HL-60 (cell line): ENCODE measurements at regions not wholly inside any gene's neighbourhood (a gene's known extent, or its start where the extent isn't known, plus 50 kb on each side); places are given as distances from the start of the nearest gene placed in this dataset.

Source experiments
- POLR2AphosphoS5 ChIP-seq: IDR thresholded peaks from 2 replicates; pipeline ENCODE4 v1.6.1; 2012; ENCODE audit warnings: low read depth
- TF ChIP-seq, protein P1 (sequence below): IDR thresholded peaks from one replicate; pipeline ENCODE4 v1.5.1; 2011; ENCODE audit warnings: low read length, control low read depth, inconsistent platforms; ENCODE audit not compliant: insufficient read depth
- TF ChIP-seq, protein P2 (sequence below): IDR thresholded peaks from 2 replicates; pipeline ENCODE4 v1.6.1; 2012; ENCODE audit warnings: low read depth; ENCODE audit not compliant: insufficient replicate concordance

DNA sequence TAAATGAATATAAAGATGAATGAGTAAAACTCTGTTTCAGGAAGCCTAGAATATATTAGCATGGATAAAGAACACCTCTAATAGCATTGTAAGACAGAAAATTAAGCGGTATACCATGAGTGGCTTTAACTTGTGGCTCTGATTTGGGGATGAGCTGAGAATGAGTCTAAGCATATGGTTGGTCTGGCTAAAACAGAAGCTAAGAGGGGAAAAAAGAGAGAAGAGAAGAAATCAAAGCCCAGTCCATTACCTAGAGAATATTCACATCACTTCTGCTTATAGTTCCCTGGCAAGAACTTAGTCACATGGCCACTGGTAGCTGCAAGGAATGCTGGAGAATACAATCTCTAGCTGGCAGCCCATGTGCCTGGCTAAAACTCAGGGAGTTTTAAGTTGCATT is 414.5 kb downstream of the PRDM5 start:
- TF ChIP-seq, protein P1, sequence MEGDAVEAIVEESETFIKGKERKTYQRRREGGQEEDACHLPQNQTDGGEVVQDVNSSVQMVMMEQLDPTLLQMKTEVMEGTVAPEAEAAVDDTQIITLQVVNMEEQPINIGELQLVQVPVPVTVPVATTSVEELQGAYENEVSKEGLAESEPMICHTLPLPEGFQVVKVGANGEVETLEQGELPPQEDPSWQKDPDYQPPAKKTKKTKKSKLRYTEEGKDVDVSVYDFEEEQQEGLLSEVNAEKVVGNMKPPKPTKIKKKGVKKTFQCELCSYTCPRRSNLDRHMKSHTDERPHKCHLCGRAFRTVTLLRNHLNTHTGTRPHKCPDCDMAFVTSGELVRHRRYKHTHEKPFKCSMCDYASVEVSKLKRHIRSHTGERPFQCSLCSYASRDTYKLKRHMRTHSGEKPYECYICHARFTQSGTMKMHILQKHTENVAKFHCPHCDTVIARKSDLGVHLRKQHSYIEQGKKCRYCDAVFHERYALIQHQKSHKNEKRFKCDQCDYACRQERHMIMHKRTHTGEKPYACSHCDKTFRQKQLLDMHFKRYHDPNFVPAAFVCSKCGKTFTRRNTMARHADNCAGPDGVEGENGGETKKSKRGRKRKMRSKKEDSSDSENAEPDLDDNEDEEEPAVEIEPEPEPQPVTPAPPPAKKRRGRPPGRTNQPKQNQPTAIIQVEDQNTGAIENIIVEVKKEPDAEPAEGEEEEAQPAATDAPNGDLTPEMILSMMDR: no peak
- TF ChIP-seq POLR2AphosphoS5: no peak
- TF ChIP-seq, protein P2, sequence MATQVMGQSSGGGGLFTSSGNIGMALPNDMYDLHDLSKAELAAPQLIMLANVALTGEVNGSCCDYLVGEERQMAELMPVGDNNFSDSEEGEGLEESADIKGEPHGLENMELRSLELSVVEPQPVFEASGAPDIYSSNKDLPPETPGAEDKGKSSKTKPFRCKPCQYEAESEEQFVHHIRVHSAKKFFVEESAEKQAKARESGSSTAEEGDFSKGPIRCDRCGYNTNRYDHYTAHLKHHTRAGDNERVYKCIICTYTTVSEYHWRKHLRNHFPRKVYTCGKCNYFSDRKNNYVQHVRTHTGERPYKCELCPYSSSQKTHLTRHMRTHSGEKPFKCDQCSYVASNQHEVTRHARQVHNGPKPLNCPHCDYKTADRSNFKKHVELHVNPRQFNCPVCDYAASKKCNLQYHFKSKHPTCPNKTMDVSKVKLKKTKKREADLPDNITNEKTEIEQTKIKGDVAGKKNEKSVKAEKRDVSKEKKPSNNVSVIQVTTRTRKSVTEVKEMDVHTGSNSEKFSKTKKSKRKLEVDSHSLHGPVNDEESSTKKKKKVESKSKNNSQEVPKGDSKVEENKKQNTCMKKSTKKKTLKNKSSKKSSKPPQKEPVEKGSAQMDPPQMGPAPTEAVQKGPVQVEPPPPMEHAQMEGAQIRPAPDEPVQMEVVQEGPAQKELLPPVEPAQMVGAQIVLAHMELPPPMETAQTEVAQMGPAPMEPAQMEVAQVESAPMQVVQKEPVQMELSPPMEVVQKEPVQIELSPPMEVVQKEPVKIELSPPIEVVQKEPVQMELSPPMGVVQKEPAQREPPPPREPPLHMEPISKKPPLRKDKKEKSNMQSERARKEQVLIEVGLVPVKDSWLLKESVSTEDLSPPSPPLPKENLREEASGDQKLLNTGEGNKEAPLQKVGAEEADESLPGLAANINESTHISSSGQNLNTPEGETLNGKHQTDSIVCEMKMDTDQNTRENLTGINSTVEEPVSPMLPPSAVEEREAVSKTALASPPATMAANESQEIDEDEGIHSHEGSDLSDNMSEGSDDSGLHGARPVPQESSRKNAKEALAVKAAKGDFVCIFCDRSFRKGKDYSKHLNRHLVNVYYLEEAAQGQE: no peak
